Activated CD8-positive, alpha-beta memory T cell treated with anti-CD3 and anti-CD28 coated beads for 24 hours (primary cell): ENCODE measurements at regions not wholly inside any gene's neighbourhood (a gene's known extent, or its start where the extent isn't known, plus 50 kb on each side); places are given as distances from the start of the nearest gene placed in this dataset.
A peak's percentile ranks its signal among the peaks of the same experiment; 100 is the strongest.

Experiments
- DNase-seq: peaks from one replicate; pipeline ENCODE4 v3.0.0-alpha.2; 2020

DNA sequence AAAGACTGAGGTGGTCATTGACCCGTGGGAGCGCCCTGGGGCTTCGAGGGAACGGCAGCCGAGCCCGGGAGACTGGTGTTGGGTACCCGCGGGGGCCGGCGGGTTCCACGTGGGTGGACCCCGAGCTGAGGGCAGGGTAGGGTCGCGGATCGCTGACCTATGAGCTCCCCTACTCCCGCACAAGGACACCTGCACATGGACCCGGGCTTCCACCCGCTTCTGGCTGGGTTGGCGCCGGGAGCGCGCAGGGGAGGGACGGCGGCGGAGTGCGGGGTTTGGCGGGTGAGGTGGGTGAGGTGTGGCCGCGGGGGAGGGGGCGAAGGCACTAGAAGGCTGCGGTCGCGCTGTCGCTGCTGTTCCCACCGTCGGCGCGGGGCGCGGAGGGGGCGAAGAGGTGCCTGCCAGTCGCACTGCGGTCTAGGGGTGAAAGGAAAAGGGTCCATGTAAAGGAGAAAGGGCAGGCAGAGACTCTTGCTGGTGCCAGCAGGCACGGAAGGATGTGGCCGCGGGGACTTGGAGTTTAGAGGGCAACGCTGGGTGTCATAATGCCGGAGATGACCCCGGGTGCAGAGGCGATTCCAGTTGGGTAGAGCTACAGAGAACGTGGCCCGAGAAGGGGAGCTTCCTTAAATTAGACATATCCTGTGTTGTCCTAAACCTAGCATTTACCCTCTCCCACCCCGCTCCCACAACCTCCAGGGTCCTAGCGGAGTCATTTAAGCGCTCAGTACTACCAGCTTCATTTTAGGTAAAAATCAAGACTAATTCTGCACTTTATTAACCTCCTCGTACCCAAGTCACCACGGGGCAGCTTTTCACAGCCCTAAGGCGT lies 245.9 kb upstream of the TOPAZ1 start:
- peak; percentile 62 for DNase-seq

GRCh38 chr3:43996379-43997301 lies 245.0 kb upstream of the TOPAZ1 start:
- DNase-seq = peak; percentile 66

DNA sequence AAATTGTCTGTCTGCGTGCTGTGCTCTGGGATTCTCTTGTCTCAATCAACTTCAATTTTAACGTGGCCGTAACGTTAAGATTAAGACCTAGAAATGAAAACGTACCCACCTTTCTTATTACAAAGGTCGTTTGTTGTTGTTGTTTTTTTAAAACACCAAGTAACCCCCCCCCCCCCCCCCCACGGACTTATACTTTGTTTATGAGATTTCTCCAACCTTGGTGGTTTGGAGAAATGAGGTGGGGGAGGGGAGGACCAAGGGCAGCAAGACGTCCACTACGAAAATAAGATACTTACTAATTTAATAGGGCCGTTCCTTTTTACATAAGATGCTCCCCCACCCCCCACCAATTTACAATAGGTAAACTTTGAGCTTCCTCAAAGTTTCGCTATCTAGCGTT lies 244.4 kb upstream of the TOPAZ1 start:
- DNase-seq = no peak

DNA sequence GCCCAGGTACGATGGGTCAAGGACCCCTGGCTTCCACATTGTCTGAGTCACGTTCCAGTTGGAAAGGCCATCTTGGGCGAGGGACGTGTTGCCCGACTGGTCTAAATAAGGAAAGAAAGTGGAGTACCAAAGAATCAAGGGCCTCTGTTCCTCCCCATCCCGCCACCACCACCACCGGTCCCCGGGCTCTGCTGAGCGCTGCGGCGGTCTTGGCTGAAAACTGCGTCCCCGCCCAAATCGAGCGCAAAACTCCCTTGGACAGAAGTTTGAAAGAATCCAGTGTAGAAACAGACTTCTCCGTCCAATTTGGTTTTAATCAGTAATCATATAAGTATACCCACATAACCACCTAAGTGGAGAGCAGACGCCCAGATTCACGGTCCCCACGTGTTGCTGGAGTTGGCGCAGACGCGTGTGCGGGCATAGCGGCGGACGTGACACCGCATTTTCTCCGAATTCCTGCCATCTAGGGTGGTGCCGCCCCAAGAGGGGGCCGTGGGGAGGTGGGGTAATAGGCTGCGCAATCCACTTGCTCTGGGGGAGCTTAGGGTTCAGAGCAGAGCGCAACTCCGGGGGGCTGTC lies 243.8 kb upstream of the TOPAZ1 start:
- peak; percentile 63 for DNase-seq

- no peak for DNase-seq
These were observed 243.3 kb upstream of the TOPAZ1 start for GRCh38 chr3:43998370-43998835.

- DNase-seq = no peak
These were observed 242.6 kb upstream of the TOPAZ1 start for GRCh38 chr3:43998836-43999727.

- DNase-seq = no peak
These were observed 241.9 kb upstream of the TOPAZ1 start for GRCh38 chr3:43999728-44000319.

GRCh38 chr3:44000586-44000985 lies 241.1 kb upstream of the TOPAZ1 start:
- DNase-seq = no peak

DNA sequence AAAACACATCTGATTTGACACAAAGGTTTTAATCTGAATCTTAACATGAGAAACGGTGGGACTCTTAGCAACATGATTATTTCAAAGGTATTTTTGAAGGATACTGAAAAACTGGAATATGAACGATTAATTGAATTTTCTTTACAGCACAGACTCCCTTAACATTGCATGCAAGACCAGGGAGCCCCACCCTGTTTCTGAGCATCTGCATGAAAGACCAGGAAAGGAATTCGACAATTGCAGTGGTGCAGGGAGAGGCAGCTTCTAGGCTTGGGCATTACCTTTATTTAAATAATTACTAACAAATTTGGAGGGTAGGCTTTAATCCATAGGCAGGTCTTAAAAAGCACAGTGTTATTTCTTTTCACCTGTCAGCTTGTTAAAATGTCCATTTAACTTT lies 240.6 kb upstream of the TOPAZ1 start:
- no peak for DNase-seq

GRCh38 chr3:44003801-44004200 lies 237.9 kb upstream of the TOPAZ1 start:
- no peak for DNase-seq

DNA sequence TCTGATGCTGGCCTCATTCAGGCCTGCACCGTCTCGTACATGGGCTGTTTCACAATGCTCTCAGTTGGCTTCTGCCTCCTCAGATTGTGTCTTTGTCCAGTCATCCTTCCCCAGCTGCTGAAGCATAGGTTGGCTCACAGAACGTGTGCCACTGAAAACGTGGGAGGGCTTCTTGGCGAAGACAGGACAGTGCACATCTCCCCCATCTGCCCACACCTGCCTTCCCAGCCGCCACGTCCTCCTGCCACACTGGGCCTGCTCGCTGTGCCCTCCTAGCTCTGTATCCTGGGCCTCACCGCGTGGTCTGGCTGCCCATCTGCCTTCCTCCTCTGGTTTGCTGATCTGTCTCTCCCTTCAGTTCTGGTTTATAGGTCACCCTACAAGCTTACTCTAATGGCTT lies 230.0 kb upstream of the TOPAZ1 start:
- DNase-seq = no peak

GRCh38 chr3:44012160-44012899 lies 229.4 kb upstream of the TOPAZ1 start:
- no peak for DNase-seq

DNA sequence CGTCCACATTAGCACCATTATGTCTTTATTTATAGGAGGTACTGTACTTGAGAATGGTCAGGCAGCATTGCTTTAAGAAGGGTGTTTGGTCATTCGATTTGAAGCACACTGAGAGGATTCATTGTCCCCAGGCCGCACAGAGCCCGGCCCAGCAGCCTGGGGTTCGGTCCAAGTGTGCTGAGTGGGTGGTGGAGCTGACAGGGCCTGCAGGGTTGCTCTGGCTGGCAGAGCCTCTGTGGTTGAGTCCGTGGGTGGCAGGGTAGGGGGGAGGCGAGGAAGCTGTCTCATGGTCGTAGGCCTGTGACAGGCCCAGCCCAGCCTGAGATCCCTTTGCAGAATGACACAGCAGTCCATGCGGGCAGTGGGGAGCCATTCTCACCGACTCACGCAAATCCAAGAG lies 227.7 kb upstream of the TOPAZ1 start:
- DNase-seq = no peak

DNA sequence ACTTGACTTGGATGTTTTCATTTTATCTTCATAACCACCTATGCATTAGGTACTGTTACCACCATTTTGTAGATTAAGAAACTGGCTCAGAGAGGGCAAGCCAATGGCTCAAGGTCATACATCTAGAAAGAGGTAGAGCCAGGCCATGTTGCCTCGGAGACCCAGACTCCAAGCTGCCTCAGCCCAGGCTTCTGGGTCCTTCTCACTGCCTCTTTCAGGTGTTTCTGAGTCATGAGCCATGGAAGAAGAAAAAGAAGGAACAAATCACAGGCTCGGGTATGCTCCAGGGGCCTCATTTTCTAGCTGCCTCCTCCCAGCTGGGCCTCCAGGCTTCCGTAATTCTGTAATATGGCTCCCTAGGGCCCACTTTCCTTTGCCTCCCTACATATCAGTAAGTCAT lies 226.5 kb upstream of the TOPAZ1 start:
- DNase-seq = no peak

DNA sequence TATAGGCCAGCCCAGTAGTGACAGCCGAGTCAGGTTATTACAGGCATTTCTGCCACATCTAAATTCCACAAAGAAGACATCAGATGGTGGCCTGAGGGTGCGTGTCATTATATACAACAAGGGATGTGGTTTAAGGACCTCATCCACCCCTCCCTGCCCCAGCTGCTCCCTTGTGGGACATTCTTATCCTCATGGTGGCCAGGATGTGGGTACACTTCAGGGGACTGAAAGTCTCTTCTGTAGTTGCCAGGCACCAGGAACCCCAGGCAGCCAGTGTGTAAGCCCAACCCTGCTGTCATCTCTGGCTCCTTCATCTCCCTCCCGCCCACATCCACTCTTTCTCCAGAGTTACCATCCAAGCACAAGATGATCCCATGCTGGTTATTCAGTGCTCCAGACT lies 224.9 kb upstream of the TOPAZ1 start:
- no peak for DNase-seq

DNA sequence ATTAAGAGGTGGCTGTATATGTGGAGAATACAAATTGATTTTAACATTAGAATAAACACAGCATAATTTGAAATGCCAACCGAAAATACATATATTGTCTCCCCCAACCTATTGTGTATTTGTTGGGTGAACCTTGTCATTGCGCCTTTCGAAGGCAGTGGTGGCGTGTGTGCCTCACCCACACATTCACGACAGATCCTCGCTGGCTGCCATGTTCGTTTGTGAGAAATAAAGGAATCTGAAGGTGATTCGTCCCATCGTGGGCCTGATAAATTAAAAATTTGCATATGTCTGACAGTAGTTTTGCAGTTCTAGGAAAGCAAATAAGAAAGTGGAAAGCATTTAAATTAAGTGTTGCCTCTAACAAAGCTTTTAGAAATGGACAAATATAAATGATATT lies 222.8 kb upstream of the TOPAZ1 start:
- DNase-seq = no peak

- no peak for DNase-seq
These were observed 221.9 kb upstream of the TOPAZ1 start for GRCh38 chr3:44019736-44020135.

DNA sequence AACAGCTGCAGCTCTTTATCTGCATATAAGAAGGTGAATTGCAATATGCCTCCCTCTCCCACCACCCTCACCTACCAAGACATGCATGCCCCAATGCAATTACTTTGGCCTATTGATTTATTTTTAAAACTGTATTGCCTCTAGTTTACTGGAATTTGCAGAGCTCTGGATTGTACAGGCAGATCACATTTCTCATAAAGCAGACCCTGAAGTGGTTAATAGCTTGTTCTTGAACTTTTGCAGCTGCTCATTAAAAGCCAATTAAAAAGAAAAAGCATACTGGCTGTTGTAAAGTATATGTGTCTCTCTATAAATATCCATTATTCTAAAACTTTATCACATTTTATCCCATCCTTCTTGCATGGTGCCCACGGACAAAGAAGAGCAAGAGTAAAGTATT lies 221.5 kb upstream of the TOPAZ1 start:
- DNase-seq = no peak

DNA sequence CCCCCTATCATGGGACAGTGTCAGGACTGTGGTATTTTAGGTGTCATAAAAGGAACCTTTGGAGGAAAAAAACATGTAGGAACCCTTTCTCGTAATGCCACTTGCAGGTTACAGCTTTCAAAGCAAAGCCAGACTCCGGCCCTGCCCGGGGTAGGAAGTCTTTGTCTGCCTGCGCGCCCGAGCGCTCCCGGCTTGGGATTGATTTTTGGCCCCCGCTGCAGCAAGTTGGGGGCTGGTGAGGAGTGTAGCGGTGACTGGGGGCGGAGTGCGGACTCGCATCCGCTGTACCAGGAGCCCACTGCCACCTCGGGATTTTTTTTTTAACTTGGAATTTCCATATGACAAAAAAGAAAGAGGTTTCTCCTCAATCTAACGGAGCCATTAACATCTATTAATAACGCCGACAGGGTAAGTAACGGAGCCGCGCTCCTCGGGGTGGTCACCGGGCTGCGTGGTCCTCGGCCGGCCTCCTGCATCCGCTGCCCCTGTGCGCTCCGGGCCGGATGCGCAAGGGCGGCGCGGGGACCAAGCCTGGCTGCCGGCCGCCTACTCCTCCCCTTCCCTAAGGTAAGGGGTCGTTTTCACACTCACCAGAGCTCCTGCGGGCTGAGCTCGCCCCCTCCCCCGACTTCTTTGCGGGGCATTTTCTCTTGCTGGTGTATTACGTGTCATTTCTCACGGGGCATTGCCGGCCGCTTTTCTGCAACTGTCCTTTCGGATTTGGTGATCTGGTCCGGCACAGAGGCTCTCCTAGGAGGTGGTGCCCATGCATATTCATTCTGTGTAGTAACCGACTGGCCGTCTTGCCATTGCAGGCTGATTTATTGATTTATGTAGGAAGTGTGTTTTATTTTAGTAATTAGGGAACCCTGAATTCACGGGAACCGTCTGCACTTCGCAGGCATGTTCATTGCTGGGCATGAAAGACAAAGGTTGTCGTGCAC lies 219.8 kb upstream of the TOPAZ1 start:
- DNase-seq = no peak

DNA sequence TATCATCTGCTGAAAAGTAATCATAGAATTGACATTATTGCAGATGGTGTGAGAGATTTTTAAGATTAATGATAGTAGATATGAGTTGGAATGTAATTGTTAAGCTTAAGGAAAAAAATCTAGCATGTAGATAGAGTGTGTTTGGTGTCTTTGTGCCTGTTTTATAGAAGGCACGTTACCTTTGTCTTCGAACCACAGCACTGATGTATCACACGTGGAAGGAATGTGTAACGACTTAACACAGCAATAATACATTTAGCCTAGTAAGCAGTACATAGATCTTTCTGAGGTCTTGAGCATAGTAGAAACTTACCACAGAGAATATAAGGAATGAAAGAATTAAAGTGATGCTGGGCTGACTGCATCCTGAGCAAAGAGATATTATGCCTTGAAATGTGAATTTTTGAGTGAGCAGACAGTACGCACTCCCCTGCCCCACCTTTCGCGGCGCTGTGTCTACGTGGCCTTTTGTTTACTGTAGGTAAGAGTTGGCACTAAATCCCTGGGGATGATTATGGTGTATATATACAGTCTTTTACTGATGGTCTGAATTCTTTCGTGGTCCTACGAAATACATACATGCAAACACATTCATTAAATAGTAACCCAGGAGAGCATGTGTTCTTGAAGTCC lies 217.6 kb upstream of the TOPAZ1 start:
- no peak for DNase-seq
